SK-N-SH (cell line): ENCODE measurements at regions not wholly inside any gene's neighbourhood (a gene's known extent, or its start where the extent isn't known, plus 50 kb on each side); places are given as distances from the start of the nearest gene placed in this dataset.

Source experiments
- CHD2 ChIP-seq: fragments of 150-350 bp; IDR thresholded peaks from 2 replicates; pipeline ENCODE4 v1.6.1; 2018; ENCODE audit warnings: low read length; ENCODE audit not compliant: partially characterized antibody
- EP300 ChIP-seq, 2 experiments: IDR thresholded peaks; 2 replicates each; pipeline versions ENCODE4 v1.4.0 to v1.6.1; 2012; ENCODE audit warnings: borderline replicate concordance in 1 of 2, low read depth in 1 of 2, low read length in 1 of 2
- EZH2phosphoT487 ChIP-seq: fragments of 200-600 bp; sonication (generic); IDR thresholded peaks from 2 replicates; pipeline ENCODE4 v1.6.1; 2017; ENCODE audit warnings: low read depth, mixed run types, mild to moderate bottlenecking, antibody characterized with exemption, moderate library complexity, borderline replicate concordance
- GABPA ChIP-seq: IDR thresholded peaks from 2 replicates; pipeline ENCODE4 v1.4.0; 2012; ENCODE audit warnings: low read depth, mild to moderate bottlenecking
- JUND ChIP-seq: IDR thresholded peaks from 2 replicates; pipeline ENCODE4 v1.4.0; 2012
- NRF1 ChIP-seq: IDR thresholded peaks from 2 replicates; pipeline ENCODE4 v1.6.1; 2012; ENCODE audit warnings: low read depth, mild to moderate bottlenecking, low read length
- PBX3 ChIP-seq: IDR thresholded peaks from 2 replicates; pipeline ENCODE4; 2012
- POLR2AphosphoS5 ChIP-seq: IDR thresholded peaks from 2 replicates; pipeline ENCODE4 v1.6.1; 2012; ENCODE audit warnings: low read depth, low read length
- REST ChIP-seq: IDR thresholded peaks from 2 replicates; pipeline ENCODE4 v1.6.1; 2012; ENCODE audit warnings: mild to moderate bottlenecking, low read depth, low read length, moderate library complexity
- SIN3A ChIP-seq: IDR thresholded peaks from 2 replicates; pipeline ENCODE4 v1.6.1; 2012; ENCODE audit warnings: low read depth, mild to moderate bottlenecking, low read length, moderate library complexity, borderline replicate concordance
- TEAD4 ChIP-seq: IDR thresholded peaks from 2 replicates; pipeline ENCODE4 v1.4.0; 2012; ENCODE audit warnings: mild to moderate bottlenecking, borderline replicate concordance; ENCODE audit not compliant: insufficient read depth
- TF ChIP-seq, protein P1 (sequence below): fragments of 200-600 bp; sonication (generic); IDR thresholded peaks from 2 replicates; pipeline ENCODE4 v1.6.1; 2017; ENCODE audit warnings: antibody characterized with exemption, mild to moderate bottlenecking, moderate library complexity

DNA sequence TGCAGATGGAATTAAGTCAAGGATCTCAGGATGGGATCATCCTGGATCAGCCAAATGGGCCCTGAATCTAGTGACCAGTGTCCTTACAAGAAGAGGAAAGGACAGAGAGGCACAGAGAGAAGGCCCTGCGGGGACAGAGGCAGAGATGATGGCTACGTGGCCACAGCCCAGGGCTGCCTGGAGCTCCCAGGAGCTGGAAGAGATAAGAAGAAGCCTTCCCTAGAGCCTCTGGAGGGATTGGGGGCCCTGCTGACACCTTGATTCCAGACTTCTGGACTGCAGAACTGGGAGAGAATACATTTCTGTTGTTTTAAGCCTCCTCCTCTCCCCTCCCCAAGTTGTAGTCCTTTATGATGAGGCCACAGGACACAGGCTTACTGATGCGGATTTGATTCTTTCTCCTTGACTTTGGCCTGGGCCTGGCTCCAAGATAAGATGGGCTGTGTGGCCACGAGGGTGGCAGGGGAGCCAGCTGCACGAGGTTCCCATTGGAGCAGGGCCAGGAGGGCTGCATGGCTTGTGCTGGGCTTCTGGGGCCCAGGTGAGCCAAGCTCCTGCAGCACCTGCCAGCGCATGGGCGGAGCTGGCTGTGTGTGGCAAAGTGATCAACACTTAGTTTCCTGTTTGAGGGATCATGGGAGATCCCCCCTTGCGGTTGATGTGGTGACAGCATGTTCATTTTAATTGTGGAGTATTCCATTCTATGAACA, 146.1 kb downstream of the IRF8 start:
- TF ChIP-seq, protein P1, sequence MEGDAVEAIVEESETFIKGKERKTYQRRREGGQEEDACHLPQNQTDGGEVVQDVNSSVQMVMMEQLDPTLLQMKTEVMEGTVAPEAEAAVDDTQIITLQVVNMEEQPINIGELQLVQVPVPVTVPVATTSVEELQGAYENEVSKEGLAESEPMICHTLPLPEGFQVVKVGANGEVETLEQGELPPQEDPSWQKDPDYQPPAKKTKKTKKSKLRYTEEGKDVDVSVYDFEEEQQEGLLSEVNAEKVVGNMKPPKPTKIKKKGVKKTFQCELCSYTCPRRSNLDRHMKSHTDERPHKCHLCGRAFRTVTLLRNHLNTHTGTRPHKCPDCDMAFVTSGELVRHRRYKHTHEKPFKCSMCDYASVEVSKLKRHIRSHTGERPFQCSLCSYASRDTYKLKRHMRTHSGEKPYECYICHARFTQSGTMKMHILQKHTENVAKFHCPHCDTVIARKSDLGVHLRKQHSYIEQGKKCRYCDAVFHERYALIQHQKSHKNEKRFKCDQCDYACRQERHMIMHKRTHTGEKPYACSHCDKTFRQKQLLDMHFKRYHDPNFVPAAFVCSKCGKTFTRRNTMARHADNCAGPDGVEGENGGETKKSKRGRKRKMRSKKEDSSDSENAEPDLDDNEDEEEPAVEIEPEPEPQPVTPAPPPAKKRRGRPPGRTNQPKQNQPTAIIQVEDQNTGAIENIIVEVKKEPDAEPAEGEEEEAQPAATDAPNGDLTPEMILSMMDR = no peak
- no peak for TF ChIP-seq JUND
- TF ChIP-seq GABPA = no peak
- no peak for TF ChIP-seq REST
- no peak for TF ChIP-seq TEAD4
- TF ChIP-seq PBX3 = no peak
- no peak for TF ChIP-seq EZH2phosphoT487
- no peak for TF ChIP-seq NRF1
- no peak for TF ChIP-seq POLR2AphosphoS5
- no peak for TF ChIP-seq EP300 (IDR thresholded peaks at IDR 0.05; ENCODE audit: borderline replicate concordance in 1 of 2, low read depth in 1 of 2, low read length in 1 of 2)
- TF ChIP-seq SIN3A = no peak
- TF ChIP-seq CHD2 = no peak
